Adrenal gland (tissue), 9 donors: ENCODE measurements at regions not wholly inside any gene's neighbourhood (a gene's known extent, or its start where the extent isn't known, plus 50 kb on each side); places are given as distances from the start of the nearest gene placed in this dataset.
A peak's percentile ranks its signal among the peaks of the same experiment; 100 is the strongest.

Experiments used
- DNase-seq, 7 donors: peaks; one replicate each; pipeline ENCODE4 v3.0.0-alpha.2; 2019 to 2020
- H3K27ac ChIP-seq, 5 donors: fragments of 200-600 bp; sonication (generic) in 4 of 5; 1 replicate in 3 of 5; 2 replicates in 2 of 5; pipeline versions ENCODE4 v1.5.1 to v1.8.0; 2016 to 2020; ENCODE audit warnings: mild to moderate bottlenecking in 1 of 5
- H3K27me3 ChIP-seq: fragments of 200-600 bp; 2 replicates; pipeline ENCODE4 v1.8.0; 2021
- H3K36me3 ChIP-seq, 2 donors: fragments of 200-600 bp; replicated peaks in 1 of 2; 1 replicate in 1 of 2; 2 replicates in 1 of 2; pipeline versions ENCODE4 v1.5.1 to v1.8.0; 2018 to 2022
- H3K4me1 ChIP-seq, 2 donors: fragments of 200-600 bp; replicated peaks in 1 of 2; 1 replicate in 1 of 2; 2 replicates in 1 of 2; pipeline versions ENCODE4 v1.5.1 to v1.8.0; 2018 to 2021
- H3K4me3 ChIP-seq, 4 donors: fragments of 200-600 bp; sonication (generic) in 3 of 4; one replicate each; pipeline ENCODE4 v1.5.1; 2016 to 2018
- H3K9me3 ChIP-seq, 3 donors: fragments of 200-600 bp; sonication (generic) in 1 of 3; replicated peaks in 1 of 3; 1 replicate in 2 of 3; 2 replicates in 1 of 3; pipeline versions ENCODE4 v1.5.1 to v1.8.0; 2016 to 2021
- POLR2A ChIP-seq, 2 donors: fragments of 450-650 bp; IDR thresholded peaks; one replicate each; pipeline ENCODE4 v1.6.1; 2017; ENCODE audit warnings: antibody characterized with exemption in 2 of 2, mild to moderate bottlenecking in 2 of 2, moderate library complexity in 1 of 2
- WGBS, 4 donors: extraction: QIAGEN DNeasy Blood & Tissue Kit in 2 of 4; methylation state at CpG; one replicate each; pipeline versions ENCODE4 v1.1.5 to v1.1.7; 2013 to 2017; 5-methylcytosine and 5-hydroxymethylcytosine counted together
- intact Hi-C, 2 donors: fragments of 100-400 bp; cut with DNase I; formaldehyde crosslinking; loops; one replicate each; pipeline versions ENCODE4 v1.14.1 to v1.15.0; 2022 to 2023
- TF ChIP-seq, protein P1 (sequence below), 6 experiments: fragments of 450-650 bp in 4 of 6; fragments of 200-600 bp in 2 of 6; sonication (generic) in 1 of 6; IDR thresholded peaks; 1 replicate in 5 of 6; 2 replicates in 1 of 6; pipeline versions ENCODE4 v1.5.1 to v1.8.0; 2016 to 2021; ENCODE audit warnings: antibody characterized with exemption in 6 of 6, mild to moderate bottlenecking in 2 of 6, moderate library complexity in 1 of 6
- donor health status: healthy with polysubstance abuse.
- donor health status: Bipolar disorder and iron deficiency.
- donor health status: DM: yes; HTN: yes; CAD: no.
- donor health status: DM: no; HTN: no; CAD: no.
- donor health status: DM: no; HTN: no; CAD: no.

DNA sequence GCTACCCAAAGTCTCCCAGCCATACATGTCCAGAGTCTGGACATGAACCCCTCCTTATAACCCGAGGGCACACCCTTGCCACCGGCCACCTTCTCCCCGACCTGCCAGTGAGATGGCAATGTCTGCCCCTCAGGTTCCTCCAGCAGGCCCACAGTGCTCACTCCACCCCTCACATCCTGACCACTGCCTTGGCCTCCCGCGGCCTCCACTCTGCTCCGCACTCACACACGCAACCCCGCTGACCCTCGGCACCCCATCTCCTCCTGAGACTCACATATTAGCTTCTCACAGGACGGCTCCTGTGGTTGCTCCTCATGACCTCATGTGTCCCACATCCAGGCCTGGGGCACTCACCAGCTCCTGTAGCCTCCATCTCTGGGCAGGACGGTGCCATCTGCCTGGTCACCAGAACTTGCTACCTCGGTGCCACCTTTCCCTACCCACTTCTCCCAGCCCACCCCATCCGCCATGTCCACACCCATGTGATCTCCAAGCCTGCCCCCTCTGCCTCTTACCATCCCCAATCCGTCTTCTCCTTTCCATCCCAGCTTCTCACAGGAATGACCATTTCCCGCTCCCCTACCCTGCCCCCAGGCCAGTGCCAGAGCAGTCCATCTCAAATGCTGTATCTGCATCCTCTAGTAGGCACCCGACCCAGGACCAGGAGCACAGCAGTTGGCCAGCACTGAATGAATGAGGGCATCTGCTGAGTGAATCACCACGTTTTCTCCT is 198.6 kb upstream of the DIO3 start:
- 85 to 89% (median 86%) methylated on average over 17 of the region's 17 CpGs for WGBS, 4 donors

DNA sequence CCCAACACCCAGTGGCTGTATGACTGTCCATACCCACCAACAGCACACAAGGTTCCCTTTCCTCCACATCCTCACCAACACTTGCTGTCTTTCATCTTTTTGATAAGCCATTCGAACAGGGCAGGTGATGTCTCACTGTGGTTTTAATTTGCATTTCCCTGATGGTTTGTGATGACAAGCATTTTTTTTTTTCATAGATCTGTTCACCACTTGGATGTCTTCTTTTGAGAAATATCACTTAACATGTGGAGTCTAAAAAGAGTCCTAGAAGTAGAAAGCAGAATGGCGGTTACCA is 198.1 kb upstream of the DIO3 start:
- Histone ChIP-seq H3K36me3 (no peaks in the 10 kb centered on the region), H3K27me3 (peaks cover 4% of the 10 kb centered on the region), H3K4me3 (no peak overlapping the region), H3K27ac (peak overlapping the region in 1 of 5 donors; percentile 40), H3K9me3 (no peaks in the 10 kb centered on the region), H3K4me1 (peaks cover 0 to 6% of the 10 kb centered on the region in 2 donors)
- 84 to 91% (median 88%) methylated on average over 2 of the region's 2 CpGs for whole genome bisulfite sequencing, 4 donors
- intact Hi-C loops, result no loop called here
- DNase-seq, result no peak
- no peak for TF ChIP-seq POLR2A (IDR thresholded peaks at IDR 0.05)
- TF ChIP-seq, protein P1, sequence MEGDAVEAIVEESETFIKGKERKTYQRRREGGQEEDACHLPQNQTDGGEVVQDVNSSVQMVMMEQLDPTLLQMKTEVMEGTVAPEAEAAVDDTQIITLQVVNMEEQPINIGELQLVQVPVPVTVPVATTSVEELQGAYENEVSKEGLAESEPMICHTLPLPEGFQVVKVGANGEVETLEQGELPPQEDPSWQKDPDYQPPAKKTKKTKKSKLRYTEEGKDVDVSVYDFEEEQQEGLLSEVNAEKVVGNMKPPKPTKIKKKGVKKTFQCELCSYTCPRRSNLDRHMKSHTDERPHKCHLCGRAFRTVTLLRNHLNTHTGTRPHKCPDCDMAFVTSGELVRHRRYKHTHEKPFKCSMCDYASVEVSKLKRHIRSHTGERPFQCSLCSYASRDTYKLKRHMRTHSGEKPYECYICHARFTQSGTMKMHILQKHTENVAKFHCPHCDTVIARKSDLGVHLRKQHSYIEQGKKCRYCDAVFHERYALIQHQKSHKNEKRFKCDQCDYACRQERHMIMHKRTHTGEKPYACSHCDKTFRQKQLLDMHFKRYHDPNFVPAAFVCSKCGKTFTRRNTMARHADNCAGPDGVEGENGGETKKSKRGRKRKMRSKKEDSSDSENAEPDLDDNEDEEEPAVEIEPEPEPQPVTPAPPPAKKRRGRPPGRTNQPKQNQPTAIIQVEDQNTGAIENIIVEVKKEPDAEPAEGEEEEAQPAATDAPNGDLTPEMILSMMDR (IDR thresholded peaks at IDR 0.05), result no peak

More for the DNA sequence above, 198.6 kb upstream of the DIO3 start:
- Histone ChIP-seq H3K27ac (peak overlapping the region in 1 of 5 donors; percentile 40), H3K9me3 (no peaks in the 10 kb centered on the region), H3K36me3 (no peaks in the 10 kb centered on the region), H3K4me3 (no peak overlapping the region), H3K4me1 (peaks cover 0 to 6% of the 10 kb centered on the region in 2 donors), H3K27me3 (peaks cover 4% of the 10 kb centered on the region)
- intact Hi-C loops, result no loop called here
- TF ChIP-seq POLR2A (IDR thresholded peaks at IDR 0.05), result no peak
- TF ChIP-seq, protein P1 (IDR thresholded peaks at IDR 0.05), result no peak
- no peak for DNase-seq

DNA sequence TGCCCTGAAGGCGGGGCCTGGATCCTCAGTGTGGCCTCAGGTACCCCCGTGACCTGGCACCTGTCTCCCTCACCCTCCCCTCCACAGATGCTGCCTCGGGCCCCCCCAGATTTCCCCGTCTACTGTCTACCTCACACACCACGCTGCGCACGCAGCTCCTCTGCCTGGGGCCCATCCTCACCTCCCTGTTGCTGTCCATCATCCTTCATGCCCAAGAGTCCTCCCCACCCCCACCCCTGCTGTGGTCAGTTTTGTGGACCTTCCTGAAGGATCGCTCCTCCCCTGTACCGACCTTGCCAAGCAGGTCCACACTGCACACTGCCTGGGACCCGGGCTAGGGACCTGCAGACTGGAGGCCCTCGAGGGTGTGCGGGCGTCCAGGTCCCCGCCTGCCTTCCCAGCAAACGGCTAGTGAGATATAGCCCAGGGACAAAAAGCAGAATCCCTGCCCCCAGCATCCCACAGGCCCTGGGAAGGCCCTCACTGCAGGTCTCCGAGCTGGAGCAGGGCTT is 197.4 kb upstream of the DIO3 start:
- Histone ChIP-seq H3K27me3 (peaks cover 4% of the 10 kb centered on the region), H3K9me3 (no peaks in the 10 kb centered on the region), H3K4me3 (no peak overlapping the region), H3K4me1 (peaks cover 0 to 6% of the 10 kb centered on the region in 2 donors), H3K36me3 (no peaks in the 10 kb centered on the region), H3K27ac (peak overlapping the region in 2 of 5 donors; percentile 63 to 89)
- 74 to 80% (median 76%) methylated on average over 12 to 16 of the region's 16 CpGs for whole genome bisulfite sequencing, 4 donors
- DNase-seq, result no peak
- no peak for TF ChIP-seq POLR2A (IDR thresholded peaks at IDR 0.05)
- TF ChIP-seq, protein P1 (IDR thresholded peaks at IDR 0.05), result no peak
- intact Hi-C loops, result no loop called here

DNA sequence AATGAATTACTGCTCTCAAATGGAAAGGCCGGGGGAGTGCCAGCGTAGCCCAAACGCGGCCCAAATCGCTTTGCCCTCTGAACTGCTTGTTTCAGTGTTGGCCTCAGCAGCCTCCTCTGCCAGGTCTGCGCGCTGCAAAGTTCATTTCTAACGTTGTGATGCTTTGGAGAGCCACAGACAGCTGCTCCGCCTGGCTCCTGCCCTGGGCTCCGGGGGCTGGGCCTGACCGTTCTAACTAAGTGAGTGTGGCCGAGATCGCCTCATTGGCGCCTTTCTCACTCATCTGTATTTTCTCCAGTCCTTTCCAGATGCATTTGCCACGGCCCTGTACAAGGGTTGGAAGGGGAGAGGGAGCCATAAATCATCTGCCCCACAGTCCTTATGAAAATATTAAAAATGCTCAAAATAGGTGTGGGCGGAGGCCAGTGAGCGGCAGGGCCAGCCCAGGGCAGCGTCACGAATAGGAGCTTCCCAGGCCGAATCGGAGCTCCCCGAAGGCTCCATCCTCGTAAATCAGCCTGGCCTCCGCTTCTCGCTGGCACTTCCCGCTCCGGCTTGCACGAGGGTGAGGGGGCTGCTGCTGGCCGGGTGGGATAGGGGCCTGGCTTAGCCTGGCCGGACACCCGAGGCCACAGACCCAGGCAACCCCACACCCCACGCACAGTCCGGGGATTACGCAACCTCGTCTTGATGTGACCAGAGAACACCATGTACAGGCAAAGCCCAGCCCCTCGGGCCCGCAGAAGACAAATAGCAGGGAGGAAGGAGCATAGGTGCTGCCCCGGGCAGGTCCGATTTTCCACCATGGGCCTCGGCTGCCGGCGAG is 196.6 kb upstream of the DIO3 start:
- H3K9me3 ChIP-seq, result no peaks in the 10 kb centered on the region
- H3K27ac ChIP-seq, result peak overlapping the region in 3 of 5 donors; percentile 43 to 89 (median 63)
- WGBS, 4 donors, result 52 to 68% (median 58%) methylated on average over 17 to 42 of the region's 42 CpGs
- intact Hi-C loops, result no loop called here
- H3K36me3 ChIP-seq, result no peaks in the 10 kb centered on the region
- peaks cover 0 to 6% of the 10 kb centered on the region in 2 donors for H3K4me1 ChIP-seq
- H3K4me3 ChIP-seq, result no peak overlapping the region
- TF ChIP-seq, protein P1 (IDR thresholded peaks at IDR 0.05), result no peak
- TF ChIP-seq POLR2A (IDR thresholded peaks at IDR 0.05), result no peak
- peaks cover 4% of the 10 kb centered on the region for H3K27me3 ChIP-seq
- DNase-seq, result peak; percentile 37 to 80 (median 56)
